K562 (cell line): ENCODE measurements at regions not wholly inside any gene's neighbourhood (a gene's known extent, or its start where the extent isn't known, plus 50 kb on each side); places are given as distances from the start of the nearest gene placed in this dataset.

Experiments
- ARID1B ChIP-seq: fragments of 450-650 bp; IDR thresholded peaks from 2 replicates; pipeline ENCODE4 v1.6.1; 2016; ENCODE audit warnings: antibody characterized with exemption, mild to moderate bottlenecking, inconsistent platforms
- ATF1 ChIP-seq, 2 experiments: fragments of 450-650 bp in 1 of 2; IDR thresholded peaks; 2 replicates each; pipeline ENCODE4 v1.6.1; 2016; ENCODE audit warnings: missing compliant biosample characterization in 1 of 2, missing genetic modification characterization in 1 of 2
- C11orf30 ChIP-seq: fragments of 450-650 bp; IDR thresholded peaks from 2 replicates; pipeline ENCODE4 v1.6.1; 2016; ENCODE audit warnings: low read depth, mild to moderate bottlenecking
- CBX1 ChIP-seq: sonication (generic); IDR thresholded peaks from 2 replicates; pipeline ENCODE4 v1.6.1; 2016; ENCODE audit warnings: antibody characterized with exemption, low read depth, mild to moderate bottlenecking
- CBX5 ChIP-seq: IDR thresholded peaks from 2 replicates; pipeline ENCODE4 v1.6.1; 2014; ENCODE audit warnings: low read depth, borderline replicate concordance
- GATAD2A ChIP-seq: fragments of 450-650 bp; IDR thresholded peaks from 2 replicates; pipeline ENCODE4 v1.6.1; 2017
- JUND ChIP-seq, 2 experiments: IDR thresholded peaks; 2 replicates in 1 of 2; 3 replicates in 1 of 2; pipeline ENCODE4 v1.6.1; 2011; ENCODE audit warnings: borderline replicate concordance in 2 of 2, low read depth in 2 of 2, low read length in 2 of 2, improper control_type of control experiment in 1 of 2, missing biosample characterization in 1 of 2, missing genetic modification characterization in 1 of 2, missing genetic modification reagents in 1 of 2
- KDM5B ChIP-seq: fragments of 200-600 bp; sonication (generic); IDR thresholded peaks from 2 replicates; pipeline ENCODE4 v1.6.1; 2012; ENCODE audit warnings: low read depth, mild to moderate bottlenecking, moderate library complexity, low read length, control low read depth, inconsistent platforms; ENCODE audit not compliant: insufficient replicate concordance
- MTA2 ChIP-seq: fragments of 450-650 bp; IDR thresholded peaks from 2 replicates; pipeline ENCODE4 v1.6.1; 2016; ENCODE audit warnings: low read depth
- PML ChIP-seq: IDR thresholded peaks from 2 replicates; pipeline ENCODE4 v1.6.1; 2012; ENCODE audit warnings: low read length, inconsistent platforms
- ZNF175 ChIP-seq: fragments of 200-800 bp; sonication (Bioruptor generic); IDR thresholded peaks from 2 replicates; pipeline ENCODE4 v1.6.1; 2016; ENCODE audit warnings: low read depth, mild to moderate bottlenecking, missing genetic modification characterization, missing compliant biosample characterization
- TF ChIP-seq, protein P1 (sequence below): fragments of 200-800 bp; sonication (Bioruptor generic); IDR thresholded peaks from 2 replicates; pipeline ENCODE4 v1.6.1; 2017; ENCODE audit warnings: missing genetic modification characterization, missing compliant biosample characterization
- TF ChIP-seq, protein P2 (sequence below), 2 experiments: fragments of 150-350 bp in 1 of 2; IDR thresholded peaks; 2 replicates each; pipeline ENCODE4 v1.6.1; 2012 to 2016; ENCODE audit warnings: low read depth in 2 of 2, low read length in 2 of 2, mild to moderate bottlenecking in 1 of 2, moderate library complexity in 1 of 2
- TF ChIP-seq, protein P3 (sequence below), 2 experiments: fragments of 450-650 bp in 1 of 2; IDR thresholded peaks; 2 replicates each; pipeline ENCODE4 v1.6.1; 2011 to 2017; ENCODE audit warnings: low read depth in 2 of 2, antibody characterized with exemption in 1 of 2, borderline replicate concordance in 1 of 2, low read length in 1 of 2, mild to moderate bottlenecking in 1 of 2, mixed read lengths in 1 of 2; ENCODE audit not compliant: control insufficient read depth in 1 of 2
- TF ChIP-seq, protein P4 (sequence below): fragments of 250-450 bp; sonication (Bioruptor Pico); IDR thresholded peaks from 2 replicates; pipeline ENCODE4 v1.4.0; 2020; ENCODE audit warnings: mild to moderate bottlenecking, moderate library complexity

DNA sequence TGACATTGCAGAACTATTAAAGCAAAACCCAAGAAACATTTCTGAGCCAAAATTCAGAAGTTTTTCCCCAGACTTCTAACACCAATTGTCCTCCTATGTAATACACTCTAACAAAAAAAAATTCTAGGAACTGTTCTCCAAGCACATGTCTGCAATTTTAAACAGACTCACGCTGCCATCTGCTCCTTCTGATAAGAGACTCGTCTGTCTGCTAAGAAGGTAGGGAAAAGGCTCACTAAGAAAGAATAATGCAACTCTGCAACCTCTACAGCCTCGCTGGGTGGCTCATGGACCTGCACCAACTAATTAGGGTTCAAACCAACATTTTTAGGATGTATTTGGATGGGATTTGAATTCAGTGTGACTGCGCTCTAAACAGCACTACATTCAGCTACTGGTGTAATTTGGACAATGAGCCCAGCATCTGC lies 366.5 kb downstream of the DSC3 start (continued):
- TF ChIP-seq JUND (IDR thresholded peaks at IDR 0.05; ENCODE audit: borderline replicate concordance, low read depth, low read length), result peak; percentile 43; the same call in 1 of the 2 replicates
- peak; percentile 58; the same call in 1 of the 3 replicates for TF ChIP-seq JUND (tag; IDR thresholded peaks at IDR 0.05; ENCODE audit: borderline replicate concordance, low read depth, low read length)
- peak; percentile 85 for TF ChIP-seq MTA2
- TF ChIP-seq, protein P1, sequence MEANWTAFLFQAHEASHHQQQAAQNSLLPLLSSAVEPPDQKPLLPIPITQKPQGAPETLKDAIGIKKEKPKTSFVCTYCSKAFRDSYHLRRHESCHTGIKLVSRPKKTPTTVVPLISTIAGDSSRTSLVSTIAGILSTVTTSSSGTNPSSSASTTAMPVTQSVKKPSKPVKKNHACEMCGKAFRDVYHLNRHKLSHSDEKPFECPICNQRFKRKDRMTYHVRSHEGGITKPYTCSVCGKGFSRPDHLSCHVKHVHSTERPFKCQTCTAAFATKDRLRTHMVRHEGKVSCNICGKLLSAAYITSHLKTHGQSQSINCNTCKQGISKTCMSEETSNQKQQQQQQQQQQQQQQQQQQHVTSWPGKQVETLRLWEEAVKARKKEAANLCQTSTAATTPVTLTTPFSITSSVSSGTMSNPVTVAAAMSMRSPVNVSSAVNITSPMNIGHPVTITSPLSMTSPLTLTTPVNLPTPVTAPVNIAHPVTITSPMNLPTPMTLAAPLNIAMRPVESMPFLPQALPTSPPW, result 0 out of 2 replicates have a peak, but pooled peaks have one; percentile 25
- no peak for TF ChIP-seq KDM5B
- 0 out of 2 replicates have a peak, but pooled peaks have one; percentile 62 for TF ChIP-seq CBX1
- TF ChIP-seq, protein P2, sequence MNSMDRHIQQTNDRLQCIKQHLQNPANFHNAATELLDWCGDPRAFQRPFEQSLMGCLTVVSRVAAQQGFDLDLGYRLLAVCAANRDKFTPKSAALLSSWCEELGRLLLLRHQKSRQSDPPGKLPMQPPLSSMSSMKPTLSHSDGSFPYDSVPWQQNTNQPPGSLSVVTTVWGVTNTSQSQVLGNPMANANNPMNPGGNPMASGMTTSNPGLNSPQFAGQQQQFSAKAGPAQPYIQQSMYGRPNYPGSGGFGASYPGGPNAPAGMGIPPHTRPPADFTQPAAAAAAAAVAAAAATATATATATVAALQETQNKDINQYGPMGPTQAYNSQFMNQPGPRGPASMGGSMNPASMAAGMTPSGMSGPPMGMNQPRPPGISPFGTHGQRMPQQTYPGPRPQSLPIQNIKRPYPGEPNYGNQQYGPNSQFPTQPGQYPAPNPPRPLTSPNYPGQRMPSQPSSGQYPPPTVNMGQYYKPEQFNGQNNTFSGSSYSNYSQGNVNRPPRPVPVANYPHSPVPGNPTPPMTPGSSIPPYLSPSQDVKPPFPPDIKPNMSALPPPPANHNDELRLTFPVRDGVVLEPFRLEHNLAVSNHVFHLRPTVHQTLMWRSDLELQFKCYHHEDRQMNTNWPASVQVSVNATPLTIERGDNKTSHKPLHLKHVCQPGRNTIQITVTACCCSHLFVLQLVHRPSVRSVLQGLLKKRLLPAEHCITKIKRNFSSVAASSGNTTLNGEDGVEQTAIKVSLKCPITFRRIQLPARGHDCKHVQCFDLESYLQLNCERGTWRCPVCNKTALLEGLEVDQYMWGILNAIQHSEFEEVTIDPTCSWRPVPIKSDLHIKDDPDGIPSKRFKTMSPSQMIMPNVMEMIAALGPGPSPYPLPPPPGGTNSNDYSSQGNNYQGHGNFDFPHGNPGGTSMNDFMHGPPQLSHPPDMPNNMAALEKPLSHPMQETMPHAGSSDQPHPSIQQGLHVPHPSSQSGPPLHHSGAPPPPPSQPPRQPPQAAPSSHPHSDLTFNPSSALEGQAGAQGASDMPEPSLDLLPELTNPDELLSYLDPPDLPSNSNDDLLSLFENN (IDR thresholded peaks at IDR 0.05; ENCODE audit: low read depth in 2 of 2, low read length in 2 of 2), result peak in 1 of 2 experiments; percentile 55; a peak in 1 of 4 replicates
- peak; percentile 96 for TF ChIP-seq ARID1B
- 0 out of 2 replicates have a peak, but pooled peaks have one; percentile 18 for TF ChIP-seq CBX5
- no peak for TF ChIP-seq ATF1 (CRISPR knock-in tag; IDR thresholded peaks at IDR 0.05)
- TF ChIP-seq ATF1 (tag; IDR thresholded peaks at IDR 0.05), result peak; percentile 31; the same call in 1 of the 2 replicates
- TF ChIP-seq GATAD2A, result peak; percentile 71; the same call in 1 of the 2 replicates
- TF ChIP-seq PML, result peak; percentile 83
- TF ChIP-seq, protein P3, sequence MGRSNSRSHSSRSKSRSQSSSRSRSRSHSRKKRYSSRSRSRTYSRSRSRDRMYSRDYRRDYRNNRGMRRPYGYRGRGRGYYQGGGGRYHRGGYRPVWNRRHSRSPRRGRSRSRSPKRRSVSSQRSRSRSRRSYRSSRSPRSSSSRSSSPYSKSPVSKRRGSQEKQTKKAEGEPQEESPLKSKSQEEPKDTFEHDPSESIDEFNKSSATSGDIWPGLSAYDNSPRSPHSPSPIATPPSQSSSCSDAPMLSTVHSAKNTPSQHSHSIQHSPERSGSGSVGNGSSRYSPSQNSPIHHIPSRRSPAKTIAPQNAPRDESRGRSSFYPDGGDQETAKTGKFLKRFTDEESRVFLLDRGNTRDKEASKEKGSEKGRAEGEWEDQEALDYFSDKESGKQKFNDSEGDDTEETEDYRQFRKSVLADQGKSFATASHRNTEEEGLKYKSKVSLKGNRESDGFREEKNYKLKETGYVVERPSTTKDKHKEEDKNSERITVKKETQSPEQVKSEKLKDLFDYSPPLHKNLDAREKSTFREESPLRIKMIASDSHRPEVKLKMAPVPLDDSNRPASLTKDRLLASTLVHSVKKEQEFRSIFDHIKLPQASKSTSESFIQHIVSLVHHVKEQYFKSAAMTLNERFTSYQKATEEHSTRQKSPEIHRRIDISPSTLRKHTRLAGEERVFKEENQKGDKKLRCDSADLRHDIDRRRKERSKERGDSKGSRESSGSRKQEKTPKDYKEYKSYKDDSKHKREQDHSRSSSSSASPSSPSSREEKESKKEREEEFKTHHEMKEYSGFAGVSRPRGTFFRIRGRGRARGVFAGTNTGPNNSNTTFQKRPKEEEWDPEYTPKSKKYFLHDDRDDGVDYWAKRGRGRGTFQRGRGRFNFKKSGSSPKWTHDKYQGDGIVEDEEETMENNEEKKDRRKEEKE (IDR thresholded peaks at IDR 0.05; ENCODE audit: borderline replicate concordance in 1 of 2, control insufficient read depth in 1 of 2, low read depth in 2 of 2, low read length in 1 of 2), result no peak
- 0 out of 2 replicates have a peak, but pooled peaks have one; percentile 62 for TF ChIP-seq ZNF175 (CRISPR knock-in tag)
- TF ChIP-seq, protein P4, sequence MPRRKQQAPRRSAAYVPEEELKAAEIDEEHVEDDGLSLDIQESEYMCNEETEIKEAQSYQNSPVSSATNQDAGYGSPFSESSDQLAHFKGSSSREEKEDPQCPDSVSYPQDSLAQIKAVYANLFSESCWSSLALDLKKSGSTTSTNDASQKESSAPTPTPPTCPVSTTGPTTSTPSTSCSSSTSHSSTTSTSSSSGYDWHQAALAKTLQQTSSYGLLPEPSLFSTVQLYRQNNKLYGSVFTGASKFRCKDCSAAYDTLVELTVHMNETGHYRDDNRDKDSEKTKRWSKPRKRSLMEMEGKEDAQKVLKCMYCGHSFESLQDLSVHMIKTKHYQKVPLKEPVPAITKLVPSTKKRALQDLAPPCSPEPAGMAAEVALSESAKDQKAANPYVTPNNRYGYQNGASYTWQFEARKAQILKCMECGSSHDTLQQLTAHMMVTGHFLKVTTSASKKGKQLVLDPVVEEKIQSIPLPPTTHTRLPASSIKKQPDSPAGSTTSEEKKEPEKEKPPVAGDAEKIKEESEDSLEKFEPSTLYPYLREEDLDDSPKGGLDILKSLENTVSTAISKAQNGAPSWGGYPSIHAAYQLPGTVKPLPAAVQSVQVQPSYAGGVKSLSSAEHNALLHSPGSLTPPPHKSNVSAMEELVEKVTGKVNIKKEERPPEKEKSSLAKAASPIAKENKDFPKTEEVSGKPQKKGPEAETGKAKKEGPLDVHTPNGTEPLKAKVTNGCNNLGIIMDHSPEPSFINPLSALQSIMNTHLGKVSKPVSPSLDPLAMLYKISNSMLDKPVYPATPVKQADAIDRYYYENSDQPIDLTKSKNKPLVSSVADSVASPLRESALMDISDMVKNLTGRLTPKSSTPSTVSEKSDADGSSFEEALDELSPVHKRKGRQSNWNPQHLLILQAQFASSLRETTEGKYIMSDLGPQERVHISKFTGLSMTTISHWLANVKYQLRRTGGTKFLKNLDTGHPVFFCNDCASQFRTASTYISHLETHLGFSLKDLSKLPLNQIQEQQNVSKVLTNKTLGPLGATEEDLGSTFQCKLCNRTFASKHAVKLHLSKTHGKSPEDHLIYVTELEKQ (CRISPR knock-in tag), result no peak
- TF ChIP-seq C11orf30, result peak; percentile 55
